Activated T-cell treated with anti-CD3 and anti-CD28 coated beads for 24 hours (primary cell): ENCODE measurements at regions not wholly inside any gene's neighbourhood (a gene's known extent, or its start where the extent isn't known, plus 50 kb on each side); places are given as distances from the start of the nearest gene placed in this dataset.
"Not testable (repeated sequence)": the region's sequence is repeated elsewhere in the genome, so short reads cannot be mapped to it uniquely, and the experiment has no call there.

Source experiments
- DNase-seq: peaks from one replicate; pipeline ENCODE4 v3.0.0-alpha.2; 2020; ENCODE audit warnings: low read depth

GRCh38 chr6:170044836-170045562 is 245.9 kb downstream of the DLL1 start:
- DNase-seq = no peak

GRCh38 chr6:170043881-170044790 is 246.7 kb downstream of the DLL1 start:
- DNase-seq = no peak

GRCh38 chr6:170043150-170043819 is 247.6 kb downstream of the DLL1 start:
- no peak for DNase-seq

- DNase-seq = no peak
These were observed 248.2 kb downstream of the DLL1 start for GRCh38 chr6:170042596-170043118.

- no peak for DNase-seq
These were observed 248.8 kb downstream of the DLL1 start for GRCh38 chr6:170042123-170042522.

- no peak for DNase-seq
These were observed 249.4 kb downstream of the DLL1 start for GRCh38 chr6:170041526-170041925.

- no peak for DNase-seq
These were observed 250.0 kb downstream of the DLL1 start for GRCh38 chr6:170040906-170041305.

GRCh38 chr6:170040115-170040500 is 250.8 kb downstream of the DLL1 start:
- no peak for DNase-seq

GRCh38 chr6:170039156-170040114 is 251.4 kb downstream of the DLL1 start:
- no peak for DNase-seq

- no peak for DNase-seq
These were observed 252.2 kb downstream of the DLL1 start for GRCh38 chr6:170038708-170039107.

GRCh38 chr6:170038251-170038650 is 252.6 kb downstream of the DLL1 start:
- DNase-seq = no peak

GRCh38 chr6:170037541-170038250 is 253.2 kb downstream of the DLL1 start:
- DNase-seq = no peak

- DNase-seq = no peak
These were observed 254.0 kb downstream of the DLL1 start for GRCh38 chr6:170036916-170037315.

- DNase-seq = not testable (repeated sequence)
These were observed 254.5 kb downstream of the DLL1 start for GRCh38 chr6:170036367-170036766.

- no peak for DNase-seq
These were observed 255.0 kb downstream of the DLL1 start for GRCh38 chr6:170035901-170036304.

- DNase-seq = no peak
These were observed 255.8 kb downstream of the DLL1 start for GRCh38 chr6:170035044-170035443.

- no peak for DNase-seq
These were observed 256.6 kb downstream of the DLL1 start for GRCh38 chr6:170034294-170034693.

GRCh38 chr6:170033666-170034065 is 257.2 kb downstream of the DLL1 start:
- no peak for DNase-seq

- DNase-seq = no peak
These were observed 258.1 kb downstream of the DLL1 start for GRCh38 chr6:170032706-170033309.

- no peak for DNase-seq
These were observed 258.7 kb downstream of the DLL1 start for GRCh38 chr6:170032197-170032596.
